ENCODE measurements at regions not wholly inside any gene's neighbourhood (a gene's known extent, or its start where the extent isn't known, plus 50 kb on each side); places are given as distances from the start of the nearest gene placed in this dataset.
A peak's percentile ranks its signal among the peaks of the same experiment; 100 is the strongest.

DNA sequence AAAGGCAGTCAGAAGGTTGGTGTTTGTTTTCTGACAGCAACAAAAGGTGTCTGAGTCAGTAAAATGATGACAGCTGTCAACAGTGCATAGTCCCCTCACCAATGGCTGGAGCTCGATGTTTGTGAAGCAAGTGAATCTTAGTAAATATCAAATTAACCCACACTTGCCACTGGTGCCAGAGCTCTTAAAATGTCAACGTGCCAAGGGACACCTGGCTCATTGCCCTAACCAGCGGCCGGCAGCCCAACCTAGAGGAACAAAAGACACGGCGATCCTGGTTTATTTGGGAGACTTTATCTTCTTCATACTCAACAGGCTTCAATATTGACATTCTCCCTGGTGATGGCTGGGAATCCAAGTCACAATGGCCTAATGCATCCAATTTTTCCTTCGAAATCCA, 143.4 kb downstream of the CPEB2 start:
- peaks cover 7 to 14% of the 10 kb centered on the region in 2 donors for H3K27me3 Mint-ChIP-seq
- no peak overlapping the region for H3K27ac Mint-ChIP-seq
- H3K4me3 Mint-ChIP-seq: no peak overlapping the region
- no peaks in the 10 kb centered on the region for H3K4me1 ChIP-seq (ENCODE audit: insufficient read depth, low read length)
- H3K36me3 Mint-ChIP-seq: peaks cover 0 to 5% (median 0%) of the 10 kb centered on the region in 3 donors
- no peaks in the 10 kb centered on the region for H3K9me3 ChIP-seq (ENCODE audit: low read length)
- H3K27ac ChIP-seq (ENCODE audit: low read depth, low read length): no peak overlapping the region
- H3K4me3 ChIP-seq (ENCODE audit: low read length): no peak overlapping the region
- H3K36me3 ChIP-seq (ENCODE audit: insufficient read depth, low read length): no peaks in the 10 kb centered on the region
- H3K27me3 ChIP-seq (ENCODE audit: insufficient read depth, low read length, poor library complexity, severe bottlenecking): no peaks in the 10 kb centered on the region
- peaks cover 0 to 4% (median 0%) of the 10 kb centered on the region in 5 donors for H3K9me3 Mint-ChIP-seq
- ChIA-PET POLR2A (no interaction called here), CTCF (no interaction called here)
- no peak for DNase-seq
- no peaks in the 10 kb centered on the region for H3K4me1 Mint-ChIP-seq

DNA sequence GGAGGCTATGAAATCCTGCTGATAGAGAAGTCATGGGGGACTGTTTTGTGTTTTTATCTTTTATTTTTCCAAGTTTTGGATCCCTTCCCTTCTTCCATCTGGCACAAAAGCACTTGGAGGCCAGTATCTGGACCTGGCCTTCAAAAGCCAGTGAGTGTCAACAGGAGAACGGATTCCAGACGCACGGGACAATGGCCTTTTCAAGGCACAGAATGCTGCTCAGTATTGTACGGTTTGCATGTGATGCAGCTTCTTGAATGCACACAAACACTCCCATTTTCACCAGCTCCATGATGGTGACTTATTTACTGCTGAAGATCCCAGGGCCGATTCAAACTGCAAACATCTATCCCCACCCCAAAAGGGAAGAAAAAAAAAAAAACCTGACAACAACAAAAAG, 145.4 kb downstream of the CPEB2 start:
- Histone ChIP-seq H3K36me3 (ENCODE audit: insufficient read depth, low read length) (no peaks in the 10 kb centered on the region), H3K4me1 (ENCODE audit: insufficient read depth, low read length) (no peaks in the 10 kb centered on the region), H3K27ac (ENCODE audit: low read depth, low read length) (no peak overlapping the region), H3K9me3 (ENCODE audit: low read length) (no peaks in the 10 kb centered on the region), H3K27me3 (ENCODE audit: insufficient read depth, low read length, poor library complexity, severe bottlenecking) (no peaks in the 10 kb centered on the region), H3K4me3 (ENCODE audit: low read length) (no peak overlapping the region)
- no peak for DNase-seq
- no peaks in the 10 kb centered on the region for H3K9me3 Mint-ChIP-seq
- peaks cover 8 to 11% of the 10 kb centered on the region in 2 donors for H3K27me3 Mint-ChIP-seq
- CTCF ChIA-PET: no interaction called here
- no peaks in the 10 kb centered on the region for H3K4me1 Mint-ChIP-seq
- no peak overlapping the region for H3K4me3 Mint-ChIP-seq
- peaks cover 0 to 2% (median 0%) of the 10 kb centered on the region in 3 donors for H3K36me3 Mint-ChIP-seq
- no peak overlapping the region for H3K27ac Mint-ChIP-seq
- POLR2A ChIA-PET: no interaction called here

DNA sequence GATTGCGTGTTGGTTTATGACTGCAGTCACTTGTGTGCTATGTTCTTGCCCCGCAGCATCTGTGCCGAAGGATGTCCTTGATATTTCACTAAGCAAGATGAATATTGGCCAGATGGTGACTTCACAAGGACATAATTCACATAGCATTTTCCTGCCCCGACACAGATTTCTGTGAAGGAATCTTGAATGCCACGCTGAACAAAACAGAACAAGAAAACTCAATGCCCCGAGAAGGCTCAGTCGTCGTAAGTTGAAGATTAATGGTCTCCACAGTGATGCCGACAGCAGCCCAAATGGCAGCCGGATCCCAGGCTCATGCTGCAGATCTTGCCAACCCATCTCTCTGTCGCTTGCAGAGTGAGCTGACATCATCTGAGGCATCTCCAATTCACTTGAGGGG, 145.9 kb downstream of the CPEB2 start:
- Histone ChIP-seq H3K9me3 (ENCODE audit: low read length) (no peaks in the 10 kb centered on the region), H3K27ac (ENCODE audit: low read depth, low read length) (no peak overlapping the region), H3K4me3 (ENCODE audit: low read length) (no peak overlapping the region), H3K27me3 (ENCODE audit: insufficient read depth, low read length, poor library complexity, severe bottlenecking) (no peaks in the 10 kb centered on the region), H3K4me1 (ENCODE audit: insufficient read depth, low read length) (no peaks in the 10 kb centered on the region), H3K36me3 (ENCODE audit: insufficient read depth, low read length) (no peaks in the 10 kb centered on the region)
- POLR2A ChIA-PET: no interaction called here
- DNase-seq: no peak
- no peaks in the 10 kb centered on the region for H3K9me3 Mint-ChIP-seq
- H3K36me3 Mint-ChIP-seq: no peaks in the 10 kb centered on the region
- H3K27ac Mint-ChIP-seq: no peak overlapping the region
- no peaks in the 10 kb centered on the region for H3K4me1 Mint-ChIP-seq
- CTCF ChIA-PET: no interaction called here
- H3K27me3 Mint-ChIP-seq: peaks cover 8 to 11% of the 10 kb centered on the region in 2 donors
- H3K4me3 Mint-ChIP-seq: no peak overlapping the region

DNA sequence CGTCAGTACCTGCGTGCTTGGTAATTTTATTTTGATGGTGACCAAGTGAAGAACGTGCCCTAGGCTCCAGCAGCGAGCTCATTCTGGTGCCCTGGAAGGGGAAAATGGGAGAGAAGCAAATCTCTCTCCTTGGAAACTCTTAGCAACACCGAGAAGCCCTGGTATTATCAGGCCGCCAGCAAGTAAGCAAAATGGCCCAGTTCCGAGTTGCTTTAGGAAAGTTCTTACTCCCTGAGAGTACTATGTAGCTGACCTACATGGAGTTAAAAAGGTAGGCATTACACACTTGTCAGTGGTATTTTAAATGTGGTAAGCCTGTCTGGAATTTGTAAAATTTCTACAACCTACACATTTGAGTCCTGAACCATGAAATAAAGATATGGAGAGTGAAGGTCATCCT, 146.4 kb downstream of the CPEB2 start:
- Histone ChIP-seq H3K4me1 (ENCODE audit: insufficient read depth, low read length) (no peaks in the 10 kb centered on the region), H3K27ac (ENCODE audit: low read depth, low read length) (no peak overlapping the region), H3K9me3 (ENCODE audit: low read length) (no peaks in the 10 kb centered on the region), H3K4me3 (ENCODE audit: low read length) (no peak overlapping the region), H3K27me3 (ENCODE audit: insufficient read depth, low read length, poor library complexity, severe bottlenecking) (no peaks in the 10 kb centered on the region), H3K36me3 (ENCODE audit: insufficient read depth, low read length) (no peaks in the 10 kb centered on the region)
- H3K4me1 Mint-ChIP-seq: no peaks in the 10 kb centered on the region
- no peak overlapping the region for H3K4me3 Mint-ChIP-seq
- H3K9me3 Mint-ChIP-seq: no peaks in the 10 kb centered on the region
- no peaks in the 10 kb centered on the region for H3K36me3 Mint-ChIP-seq
- DNase-seq: no peak
- POLR2A ChIA-PET: no interaction called here
- peaks cover 8 to 11% of the 10 kb centered on the region in 2 donors for H3K27me3 Mint-ChIP-seq
- no peak overlapping the region for H3K27ac Mint-ChIP-seq
- CTCF ChIA-PET: no interaction called here

DNA sequence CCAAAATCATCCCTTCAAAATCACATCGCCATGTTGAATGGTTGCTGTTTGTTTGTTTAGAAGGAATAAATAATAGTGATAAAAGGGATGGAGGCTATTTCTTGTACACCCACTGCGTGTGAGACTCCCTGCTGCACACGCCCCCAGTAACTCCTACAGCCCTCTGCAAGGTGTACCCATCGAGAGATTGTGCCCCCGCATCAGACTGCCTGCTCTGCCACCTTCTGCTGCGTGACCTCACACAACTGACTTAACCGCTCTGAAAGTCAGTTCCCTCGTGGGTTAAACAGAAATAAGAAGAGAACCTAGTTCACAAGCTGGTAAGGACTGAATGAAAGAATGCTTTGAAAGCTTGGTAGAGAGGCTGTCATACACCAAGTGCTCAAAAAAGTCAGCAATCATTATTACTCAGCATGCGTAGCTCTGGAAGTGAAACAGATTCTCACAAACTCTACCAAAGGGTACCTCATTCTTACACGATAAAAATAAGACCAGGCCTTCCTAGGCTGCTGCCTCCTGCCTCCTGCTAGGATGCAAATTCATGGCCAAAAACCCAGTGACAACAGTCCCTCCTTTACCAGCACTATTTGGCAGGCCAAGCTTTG, 147.1 kb downstream of the CPEB2 start:
- H3K27ac ChIP-seq (ENCODE audit: low read depth, low read length): peak overlapping the region; percentile 52
- H3K9me3 Mint-ChIP-seq: no peaks in the 10 kb centered on the region
- CTCF ChIA-PET: no interaction called here

DNA sequence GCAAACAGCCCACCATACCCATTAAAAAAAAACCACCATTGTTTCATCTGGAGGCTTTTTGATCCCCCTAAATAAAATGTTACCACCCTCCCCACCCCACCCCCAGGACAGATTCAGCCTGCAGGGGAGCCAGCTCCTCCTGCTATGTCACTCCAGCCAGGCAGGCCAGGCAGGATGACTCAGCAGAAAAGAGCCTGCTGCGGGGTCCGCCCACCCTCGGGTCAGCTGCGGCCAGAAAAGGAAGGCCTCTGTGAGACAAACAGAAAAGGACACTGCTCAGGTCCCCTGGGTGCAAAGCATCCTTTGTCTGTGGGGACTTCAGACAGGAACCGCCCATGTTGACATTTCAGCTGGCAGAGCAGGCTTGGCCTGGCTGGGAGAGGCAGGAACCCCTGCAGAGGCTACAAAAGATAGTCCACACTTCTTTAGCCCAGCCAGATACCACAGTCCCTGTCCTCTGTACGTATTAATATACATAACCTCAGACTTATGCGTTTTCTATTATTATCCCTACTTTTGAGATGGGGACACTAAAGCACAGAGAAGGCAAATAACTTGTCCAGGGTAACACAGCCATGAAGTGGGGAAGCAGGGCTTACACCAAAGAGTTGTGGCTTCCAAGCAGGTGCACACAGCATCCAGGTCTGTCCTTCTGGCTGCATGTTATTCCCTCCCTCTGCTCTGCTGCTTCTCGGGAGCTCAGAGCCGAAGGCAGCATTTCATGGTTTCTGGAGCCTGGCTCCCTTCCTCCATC, 147.7 kb downstream of the CPEB2 start:
- H3K27me3 Mint-ChIP-seq: peaks cover 8 to 11% of the 10 kb centered on the region in 2 donors
- no peaks in the 10 kb centered on the region for H3K9me3 Mint-ChIP-seq
- ChIA-PET CTCF (no interaction called here), POLR2A (no interaction called here)
- no peak overlapping the region for H3K4me3 Mint-ChIP-seq
- Histone ChIP-seq H3K27me3 (ENCODE audit: insufficient read depth, low read length, poor library complexity, severe bottlenecking) (no peaks in the 10 kb centered on the region), H3K27ac (ENCODE audit: low read depth, low read length) (peak overlapping the region; percentile 52), H3K36me3 (ENCODE audit: insufficient read depth, low read length) (no peaks in the 10 kb centered on the region), H3K4me1 (ENCODE audit: insufficient read depth, low read length) (no peaks in the 10 kb centered on the region), H3K9me3 (ENCODE audit: low read length) (no peaks in the 10 kb centered on the region), H3K4me3 (ENCODE audit: low read length) (no peak overlapping the region)
- no peaks in the 10 kb centered on the region for H3K36me3 Mint-ChIP-seq
- DNase-seq: no peak
- no peak overlapping the region for H3K27ac Mint-ChIP-seq
- no peaks in the 10 kb centered on the region for H3K4me1 Mint-ChIP-seq

More for the DNA sequence above, 147.1 kb downstream of the CPEB2 start:
- Histone ChIP-seq H3K4me1 (ENCODE audit: insufficient read depth, low read length) (no peaks in the 10 kb centered on the region), H3K36me3 (ENCODE audit: insufficient read depth, low read length) (no peaks in the 10 kb centered on the region), H3K27me3 (ENCODE audit: insufficient read depth, low read length, poor library complexity, severe bottlenecking) (no peaks in the 10 kb centered on the region), H3K9me3 (ENCODE audit: low read length) (no peaks in the 10 kb centered on the region), H3K4me3 (ENCODE audit: low read length) (no peak overlapping the region)
- Mint-ChIP-seq H3K4me3 (no peak overlapping the region), H3K27ac (no peak overlapping the region), H3K4me1 (no peaks in the 10 kb centered on the region), H3K27me3 (peaks cover 8 to 11% of the 10 kb centered on the region in 2 donors), H3K36me3 (no peaks in the 10 kb centered on the region)
- POLR2A ChIA-PET: no interaction called here
- no peak for DNase-seq

DNA sequence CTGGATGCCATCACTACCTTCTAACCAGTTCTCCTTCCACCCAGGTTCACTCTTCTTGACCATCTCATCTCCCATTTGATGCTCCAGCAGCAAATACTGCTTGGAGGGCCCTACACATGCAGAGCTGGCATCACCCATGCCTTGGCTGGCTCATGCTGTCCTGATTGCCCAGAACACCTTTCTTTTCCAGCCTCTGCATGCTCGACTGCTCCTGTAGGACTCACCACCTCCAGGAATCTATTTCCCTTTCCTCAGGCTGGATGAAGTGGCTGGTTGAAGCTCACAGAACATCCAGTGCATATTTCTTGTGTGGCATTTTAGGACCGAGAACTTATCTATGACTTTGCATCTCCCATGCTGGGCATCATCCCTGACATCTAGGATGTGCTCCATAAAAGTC, 148.3 kb downstream of the CPEB2 start:
- Mint-ChIP-seq H3K9me3 (peaks cover 0 to 2% (median 0%) of the 10 kb centered on the region in 5 donors), H3K27me3 (peaks cover 8 to 11% of the 10 kb centered on the region in 2 donors), H3K4me3 (no peak overlapping the region), H3K4me1 (no peaks in the 10 kb centered on the region), H3K36me3 (no peaks in the 10 kb centered on the region), H3K27ac (peak overlapping the region in 1 of 8 donors; percentile 28)
- no peak overlapping the region for H3K4me3 ChIP-seq (ENCODE audit: low read length)
- no peaks in the 10 kb centered on the region for H3K4me1 ChIP-seq (ENCODE audit: insufficient read depth, low read length)
- ChIA-PET CTCF (no interaction called here), POLR2A (no interaction called here)
- no peaks in the 10 kb centered on the region for H3K36me3 ChIP-seq (ENCODE audit: insufficient read depth, low read length)
- H3K9me3 ChIP-seq (ENCODE audit: low read length): no peaks in the 10 kb centered on the region
- no peaks in the 10 kb centered on the region for H3K27me3 ChIP-seq (ENCODE audit: insufficient read depth, low read length, poor library complexity, severe bottlenecking)
- no peak for DNase-seq
- H3K27ac ChIP-seq (ENCODE audit: low read depth, low read length): no peak overlapping the region

DNA sequence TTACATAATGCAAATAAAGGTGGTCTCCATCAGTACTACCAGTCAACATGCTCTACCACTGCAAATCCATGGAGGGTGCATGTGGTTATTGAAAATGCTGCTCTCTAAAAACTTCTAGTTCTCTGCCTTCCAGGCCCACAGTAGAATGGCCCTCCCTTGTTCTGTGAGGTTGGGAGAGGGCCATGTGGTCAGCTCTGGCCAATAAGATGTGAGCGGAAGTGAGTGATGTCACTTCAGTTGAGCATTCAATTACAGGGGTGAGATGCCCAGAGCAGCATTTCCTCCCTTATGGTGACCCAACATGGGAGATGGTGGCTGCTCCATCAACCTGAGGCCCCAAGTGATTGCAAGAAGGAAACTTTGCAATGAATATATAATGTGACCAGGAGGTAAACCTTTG, 148.8 kb downstream of the CPEB2 start:
- Mint-ChIP-seq H3K27me3 (peaks cover 8 to 11% of the 10 kb centered on the region in 2 donors), H3K9me3 (peaks cover 0 to 2% (median 0%) of the 10 kb centered on the region in 5 donors), H3K27ac (no peak overlapping the region), H3K4me3 (no peak overlapping the region), H3K4me1 (no peaks in the 10 kb centered on the region), H3K36me3 (no peaks in the 10 kb centered on the region)
- H3K27ac ChIP-seq (ENCODE audit: low read depth, low read length): no peak overlapping the region
- ChIA-PET CTCF (no interaction called here), POLR2A (no interaction called here)
- no peaks in the 10 kb centered on the region for H3K9me3 ChIP-seq (ENCODE audit: low read length)
- DNase-seq: no peak
- no peaks in the 10 kb centered on the region for H3K27me3 ChIP-seq (ENCODE audit: insufficient read depth, low read length, poor library complexity, severe bottlenecking)
- no peak overlapping the region for H3K4me3 ChIP-seq (ENCODE audit: low read length)
- H3K36me3 ChIP-seq (ENCODE audit: insufficient read depth, low read length): no peaks in the 10 kb centered on the region
- no peaks in the 10 kb centered on the region for H3K4me1 ChIP-seq (ENCODE audit: insufficient read depth, low read length)

All from CD8-positive, alpha-beta memory T cell (primary cell).